SK-N-SH (cell line): ENCODE measurements at regions not wholly inside any gene's neighbourhood (a gene's known extent, or its start where the extent isn't known, plus 50 kb on each side); places are given as distances from the start of the nearest gene placed in this dataset.

Experiments used
- CTCF ChIA-PET: fragments of 300-600, 350-600 bp; formaldehyde crosslinking; extraction: SDS; loops from one replicate; lab custom pipeline; 2021; lab: Yijun Ruan, JAX
- POLR2A ChIA-PET: fragments of 350-600 bp; sonication (Branson Sonifier 250); formaldehyde crosslinking; extraction: SDS; loops from one replicate; lab custom pipeline; 2020; ENCODE audit warnings: antibody characterized with exemption, inconsistent platforms; lab: Yijun Ruan, JAX
- DNase-seq: peaks from one replicate; pipeline ENCODE4 v3.0.0; 2012
- H2AFZ ChIP-seq: fragments of 200-600 bp; sonication (generic); 2 replicates; pipeline ENCODE4 v1.8.1; 2016; ENCODE audit warnings: antibody characterized with exemption, mild to moderate bottlenecking, low read depth
- H3F3A ChIP-seq: fragments of 200-600 bp; sonication (generic); replicated peaks from 2 replicates; pipeline ENCODE3; 2016; ENCODE audit warnings: antibody characterized with exemption, mild to moderate bottlenecking; ENCODE audit not compliant: insufficient read depth
- H3K27ac ChIP-seq, 2 experiments: fragments of 200-500 bp in 1 of 2; fragments of 200-600 bp in 1 of 2; sonication (Bioruptor generic) in 1 of 2; sonication (generic), shearing (Covaris generic) in 1 of 2; 2 replicates each; pipeline versions ENCODE4 v1.5.1 to v1.6.1; 2014 to 2016; ENCODE audit warnings: low read depth in 2 of 2, inconsistent platforms in 1 of 2, low read length in 1 of 2, mild to moderate bottlenecking in 1 of 2, mixed read lengths in 1 of 2
- H3K27me3 ChIP-seq: fragments of 200-600 bp; sonication (generic), shearing (Covaris generic); 2 replicates; pipeline ENCODE4 v1.6.1; 2016; ENCODE audit warnings: mixed run types; ENCODE audit not compliant: insufficient read depth
- H3K36me3 ChIP-seq, 2 experiments: fragments of 200-500 bp in 1 of 2; fragments of 200-600 bp in 1 of 2; sonication (Bioruptor generic) in 1 of 2; sonication (generic) in 1 of 2; replicated peaks in 1 of 2; 2 replicates each; pipeline versions ENCODE3 to v1.5.1; 2014 to 2016; ENCODE audit warnings: low read length in 1 of 2, mild to moderate bottlenecking in 1 of 2; ENCODE audit not compliant: insufficient read depth in 2 of 2, control insufficient read depth in 1 of 2
- H3K4me1 ChIP-seq, 2 experiments: fragments of 200-500 bp in 1 of 2; fragments of 200-600 bp in 1 of 2; sonication (Bioruptor generic) in 1 of 2; sonication (generic), shearing (Covaris generic) in 1 of 2; 2 replicates each; pipeline versions ENCODE4 v1.5.1 to v1.6.1; 2014 to 2016; ENCODE audit warnings: low read depth in 1 of 2, low read length in 1 of 2, mixed run types in 1 of 2; ENCODE audit not compliant: insufficient read depth in 2 of 2, control insufficient read depth in 1 of 2
- H3K4me2 ChIP-seq: fragments of 200-600 bp; sonication (generic), shearing (Covaris generic); 2 replicates; pipeline ENCODE4 v1.6.1; 2017; ENCODE audit warnings: mixed run types
- H3K4me3 ChIP-seq, 2 experiments: fragments of 200-500 bp in 1 of 2; fragments of 200-600 bp in 1 of 2; sonication (Bioruptor generic) in 1 of 2; sonication (generic), shearing (Covaris generic) in 1 of 2; 2 replicates each; pipeline versions ENCODE4 v1.5.1 to v1.8.1; 2014 to 2016; ENCODE audit warnings: low read depth in 2 of 2, inconsistent platforms in 1 of 2, low read length in 1 of 2, mild to moderate bottlenecking in 1 of 2, mixed read lengths in 1 of 2, moderate library complexity in 1 of 2
- H3K79me2 ChIP-seq: fragments of 200-600 bp; sonication (generic); 2 replicates; pipeline ENCODE4 v1.8.1; 2017; ENCODE audit warnings: mild to moderate bottlenecking; ENCODE audit not compliant: insufficient read depth
- H3K9ac ChIP-seq: fragments of 200-600 bp; sonication (generic); 2 replicates; pipeline ENCODE4 v1.6.1; 2017; ENCODE audit warnings: mixed run types
- H3K9me2 ChIP-seq: fragments of 200-600 bp; sonication (generic); 2 replicates; pipeline ENCODE4 v1.6.1; 2017; ENCODE audit warnings: mixed run types
- H3K9me3 ChIP-seq: fragments of 200-600 bp; sonication (generic); 2 replicates; pipeline ENCODE4 v1.6.1; 2017; ENCODE audit warnings: mixed run types, mild to moderate bottlenecking, moderate library complexity
- H4K20me1 ChIP-seq: fragments of 200-600 bp; sonication (generic); 2 replicates; pipeline ENCODE4 v1.6.1; 2017; ENCODE audit warnings: mild to moderate bottlenecking, mixed run types; ENCODE audit not compliant: insufficient read depth
- CHD2 ChIP-seq: fragments of 150-350 bp; IDR thresholded peaks from 2 replicates; pipeline ENCODE4 v1.6.1; 2018; ENCODE audit warnings: low read length; ENCODE audit not compliant: partially characterized antibody
- CTCF ChIP-seq: fragments of 200-600 bp; sonication (generic); IDR thresholded peaks from 2 replicates; pipeline ENCODE4 v1.6.1; 2017; ENCODE audit warnings: antibody characterized with exemption, mild to moderate bottlenecking, moderate library complexity
- FOSL2 ChIP-seq: IDR thresholded peaks from 2 replicates; pipeline ENCODE4 v1.4.0; 2012; ENCODE audit warnings: low read depth, mild to moderate bottlenecking, moderate library complexity, borderline replicate concordance
- FOXJ3 ChIP-seq: sonication (generic); formaldehyde crosslinking; IDR thresholded peaks from 2 replicates; pipeline ENCODE4 v1.5.1; 2020; ENCODE audit warnings: mild to moderate bottlenecking, missing genetic modification reagents
- FOXM1 ChIP-seq: IDR thresholded peaks from 2 replicates; pipeline ENCODE4 v1.4.0; 2012; ENCODE audit warnings: low read depth, mild to moderate bottlenecking
- GABPA ChIP-seq: IDR thresholded peaks from 2 replicates; pipeline ENCODE4 v1.4.0; 2012; ENCODE audit warnings: low read depth, mild to moderate bottlenecking
- GATA2 ChIP-seq: sonication (generic); formaldehyde crosslinking; IDR thresholded peaks from 2 replicates; pipeline ENCODE4 v1.5.0; 2020; ENCODE audit warnings: mild to moderate bottlenecking, missing genetic modification reagents
- MAX ChIP-seq: IDR thresholded peaks from 2 replicates; pipeline ENCODE4 v1.4.0; 2012; ENCODE audit warnings: low read depth
- NFIC ChIP-seq: IDR thresholded peaks from 2 replicates; pipeline ENCODE4 v1.4.0; 2012; ENCODE audit warnings: borderline replicate concordance
- RAD21 ChIP-seq: IDR thresholded peaks from 2 replicates; pipeline ENCODE4 v1.6.1; 2012; ENCODE audit warnings: mild to moderate bottlenecking, low read length
- RFX5 ChIP-seq: IDR thresholded peaks from 2 replicates; pipeline ENCODE4 v1.6.1; 2012; ENCODE audit warnings: mild to moderate bottlenecking, improper control_type of control experiment, low read length
- RXRA ChIP-seq: IDR thresholded peaks from 2 replicates; pipeline ENCODE4 v1.4.0; 2012; ENCODE audit warnings: low read depth, mild to moderate bottlenecking, borderline replicate concordance
- SIN3A ChIP-seq: IDR thresholded peaks from 2 replicates; pipeline ENCODE4 v1.6.1; 2012; ENCODE audit warnings: low read depth, mild to moderate bottlenecking, low read length, moderate library complexity, borderline replicate concordance
- SMC3 ChIP-seq: IDR thresholded peaks from 2 replicates; pipeline ENCODE4 v1.6.1; 2012; ENCODE audit warnings: low read depth, low read length, improper control_type of control experiment
- TCF12 ChIP-seq: IDR thresholded peaks from 2 replicates; pipeline ENCODE4 v1.4.0; 2012
- TEAD4 ChIP-seq: IDR thresholded peaks from 2 replicates; pipeline ENCODE4 v1.4.0; 2012; ENCODE audit warnings: mild to moderate bottlenecking, borderline replicate concordance; ENCODE audit not compliant: insufficient read depth
- USF2 ChIP-seq: fragments of 150-350 bp; IDR thresholded peaks from 2 replicates; pipeline ENCODE4 v1.6.1; 2017; ENCODE audit warnings: antibody characterized with exemption, low read length, low read depth, borderline replicate concordance
- YY1 ChIP-seq: IDR thresholded peaks from 2 replicates; pipeline ENCODE4 v1.4.0; 2012; ENCODE audit warnings: low read depth, mild to moderate bottlenecking
- ZBTB33 ChIP-seq: IDR thresholded peaks from 2 replicates; pipeline ENCODE4 v1.4.0; 2012; ENCODE audit warnings: low read depth, borderline replicate concordance
- WGBS: methylation state at CpG from one replicate; pipeline ENCODE4 v1.1.6; 2017; ENCODE audit warnings: low lambda C conversion rate; 5-methylcytosine and 5-hydroxymethylcytosine counted together
- TF ChIP-seq, protein P1 (sequence below): IDR thresholded peaks from 2 replicates; pipeline ENCODE4 v1.4.0; 2012; ENCODE audit warnings: low read depth, borderline replicate concordance
- TF ChIP-seq, protein P2 (sequence below): fragments of 150-350 bp; IDR thresholded peaks from 2 replicates; pipeline ENCODE4 v1.6.1; 2016; ENCODE audit warnings: mild to moderate bottlenecking, low read depth, low read length

DNA sequence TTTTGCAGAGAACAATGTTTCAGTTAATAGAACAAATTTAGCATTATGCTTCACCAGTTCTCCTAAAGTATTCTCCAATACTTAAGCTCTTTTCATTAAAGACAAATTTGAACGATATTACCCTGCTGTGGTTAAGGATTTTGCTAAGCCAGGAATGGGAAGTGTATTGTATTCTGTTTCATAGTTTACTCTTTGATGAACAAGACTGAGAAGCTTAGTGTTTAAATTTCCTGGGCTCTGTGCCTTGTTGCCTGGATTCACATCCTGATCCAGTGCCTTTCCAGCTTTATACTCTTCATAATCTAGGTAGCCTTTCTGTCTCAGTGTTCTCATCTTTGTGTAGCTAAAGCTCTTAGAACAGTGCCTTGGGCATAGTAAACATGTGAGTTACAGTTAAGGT is 58.6 kb upstream of the GLS start:
- peaks cover 26% of the 10 kb centered on the region for H3F3A ChIP-seq
- 0 out of 2 replicates have a peak, but pooled peaks cover 5% of the 10 kb centered on the region for H3K9me3 ChIP-seq
- CTCF ChIA-PET: interaction anchor here (2.3 kb wide), 1 partner anchor 29 kb away, joined by 9 read pairs; no protein-coding TSS in a partner anchor
- H3K79me2 ChIP-seq: no peaks in the 10 kb centered on the region
- DNase-seq: no peak
- H3K9me2 ChIP-seq: no peaks in the 10 kb centered on the region
- POLR2A ChIA-PET: no interaction called here
- H3K4me3 ChIP-seq: no peak overlapping the region
- no peak overlapping the region for H3K27ac ChIP-seq
- no peak overlapping the region for H2AFZ ChIP-seq
- no peak overlapping the region for H3K9ac ChIP-seq
- H4K20me1 ChIP-seq: no peaks in the 10 kb centered on the region
- peaks cover 8 to 17% of the 10 kb centered on the region in 2 experiments for H3K4me1 ChIP-seq
- no peaks in the 10 kb centered on the region for H3K27me3 ChIP-seq
- no peaks in the 10 kb centered on the region for H3K36me3 ChIP-seq
- no peak for TF ChIP-seq FOXJ3 (CRISPR knock-in tag)
- no peak for TF ChIP-seq CHD2
- no peak for TF ChIP-seq NFIC
- no peak for TF ChIP-seq ZBTB33
- no peak for TF ChIP-seq FOXM1
- TF ChIP-seq RFX5: no peak
- TF ChIP-seq TCF12: no peak
- no peak for TF ChIP-seq FOSL2
- TF ChIP-seq SIN3A: no peak
- TF ChIP-seq RAD21: no peak
- no peak for TF ChIP-seq TEAD4
- TF ChIP-seq SMC3: no peak
- TF ChIP-seq GATA2 (CRISPR knock-in tag): no peak
- TF ChIP-seq, protein P1, sequence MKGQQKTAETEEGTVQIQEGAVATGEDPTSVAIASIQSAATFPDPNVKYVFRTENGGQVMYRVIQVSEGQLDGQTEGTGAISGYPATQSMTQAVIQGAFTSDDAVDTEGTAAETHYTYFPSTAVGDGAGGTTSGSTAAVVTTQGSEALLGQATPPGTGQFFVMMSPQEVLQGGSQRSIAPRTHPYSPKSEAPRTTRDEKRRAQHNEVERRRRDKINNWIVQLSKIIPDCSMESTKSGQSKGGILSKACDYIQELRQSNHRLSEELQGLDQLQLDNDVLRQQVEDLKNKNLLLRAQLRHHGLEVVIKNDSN: no peak
- no peak for TF ChIP-seq YY1
- H3K4me2 ChIP-seq: no peak overlapping the region
- WGBS: 97% methylated on average over 1 of the region's 1 CpG

DNA sequence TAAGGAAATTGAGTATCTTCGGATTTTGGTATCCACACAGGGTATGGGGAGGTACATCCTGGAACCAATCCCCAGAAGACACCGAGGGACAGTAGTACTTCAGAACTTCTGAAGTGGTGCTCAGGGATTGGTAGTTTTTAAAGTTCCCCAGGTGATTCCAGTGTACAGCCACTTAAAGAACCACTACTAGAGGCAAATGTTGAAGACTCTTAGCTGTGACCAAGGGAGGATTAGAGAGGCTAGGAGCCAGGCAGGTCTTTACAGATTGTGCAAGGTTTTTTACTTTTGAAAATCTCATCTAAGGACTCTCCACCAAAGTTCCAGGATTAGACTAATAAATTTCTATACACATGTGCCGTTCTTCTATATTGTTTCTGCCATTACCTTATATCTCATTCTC is 52.9 kb upstream of the GLS start:
- ChIA-PET POLR2A (no interaction called here), CTCF (no interaction called here)
- no peaks in the 10 kb centered on the region for H3K36me3 ChIP-seq
- no peak overlapping the region for H3K4me2 ChIP-seq
- TF ChIP-seq USF2: no peak
- no peak for TF ChIP-seq RAD21
- no peak for TF ChIP-seq GABPA
- TF ChIP-seq FOSL2: no peak
- TF ChIP-seq RXRA: no peak
- TF ChIP-seq FOXM1: no peak
- TF ChIP-seq CTCF: no peak
- TF ChIP-seq MAX: no peak
- TF ChIP-seq, protein P2, sequence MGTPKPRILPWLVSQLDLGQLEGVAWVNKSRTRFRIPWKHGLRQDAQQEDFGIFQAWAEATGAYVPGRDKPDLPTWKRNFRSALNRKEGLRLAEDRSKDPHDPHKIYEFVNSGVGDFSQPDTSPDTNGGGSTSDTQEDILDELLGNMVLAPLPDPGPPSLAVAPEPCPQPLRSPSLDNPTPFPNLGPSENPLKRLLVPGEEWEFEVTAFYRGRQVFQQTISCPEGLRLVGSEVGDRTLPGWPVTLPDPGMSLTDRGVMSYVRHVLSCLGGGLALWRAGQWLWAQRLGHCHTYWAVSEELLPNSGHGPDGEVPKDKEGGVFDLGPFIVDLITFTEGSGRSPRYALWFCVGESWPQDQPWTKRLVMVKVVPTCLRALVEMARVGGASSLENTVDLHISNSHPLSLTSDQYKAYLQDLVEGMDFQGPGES: no peak
- no peak for TF ChIP-seq CHD2
- no peak overlapping the region for H3K27ac ChIP-seq
- H3K4me1 ChIP-seq: no peaks in the 10 kb centered on the region
- H3K9me2 ChIP-seq: no peaks in the 10 kb centered on the region
- H3K9me3 ChIP-seq: no peaks in the 10 kb centered on the region
- no peak overlapping the region for H2AFZ ChIP-seq
- WGBS: 80% methylated on average over 3 of the region's 3 CpGs
- H3K27me3 ChIP-seq: no peaks in the 10 kb centered on the region
- H3K79me2 ChIP-seq: no peaks in the 10 kb centered on the region
- DNase-seq: no peak
- H3K4me3 ChIP-seq: no peak overlapping the region
- no peaks in the 10 kb centered on the region for H4K20me1 ChIP-seq
- H3K9ac ChIP-seq: no peak overlapping the region
- H3F3A ChIP-seq: no peaks in the 10 kb centered on the region
